Keratinocyte (primary cell): ENCODE measurements at regions not wholly inside any gene's neighbourhood (a gene's known extent, or its start where the extent isn't known, plus 50 kb on each side); places are given as distances from the start of the nearest gene placed in this dataset.

Source experiments
- CTCF ChIP-seq, 3 experiments: IDR thresholded peaks in 1 of 3; conservative IDR thresholded peaks in 1 of 3; optimal IDR thresholded peaks in 1 of 3; 2 replicates in 2 of 3; 3 replicates in 1 of 3; pipeline versions ENCODE3 to v1.5.1; 2011; ENCODE audit warnings: low read length in 3 of 3, mild to moderate bottlenecking in 3 of 3, moderate library complexity in 2 of 3, control low read depth in 1 of 3, inconsistent platforms in 1 of 3; ENCODE audit not compliant: insufficient read depth in 2 of 3; ENCODE audit errors: extremely low read depth in 1 of 3
- EZH2 ChIP-seq: IDR thresholded peaks from one replicate; pipeline ENCODE4 v1.6.1; 2012; ENCODE audit warnings: inconsistent platforms, mild to moderate bottlenecking, low read length, moderate library complexity

- TF ChIP-seq CTCF (optimal IDR thresholded peaks at IDR 0.05 in 1 of 3, IDR thresholded peaks at IDR 0.05 in 1 of 3, conservative IDR thresholded peaks at IDR 0.05 in 1 of 3; ENCODE audit: extremely low read depth in 1 of 3, insufficient read depth in 2 of 3, low read length in 3 of 3) (no peak), EZH2 (no peak)
These were observed 193.0 kb upstream of the TMEM132C start for GRCh38 chr12:128073937-128074336.
